ENCODE measurements at regions not wholly inside any gene's neighbourhood (a gene's known extent, or its start where the extent isn't known, plus 50 kb on each side); places are given as distances from the start of the nearest gene placed in this dataset.

DNA sequence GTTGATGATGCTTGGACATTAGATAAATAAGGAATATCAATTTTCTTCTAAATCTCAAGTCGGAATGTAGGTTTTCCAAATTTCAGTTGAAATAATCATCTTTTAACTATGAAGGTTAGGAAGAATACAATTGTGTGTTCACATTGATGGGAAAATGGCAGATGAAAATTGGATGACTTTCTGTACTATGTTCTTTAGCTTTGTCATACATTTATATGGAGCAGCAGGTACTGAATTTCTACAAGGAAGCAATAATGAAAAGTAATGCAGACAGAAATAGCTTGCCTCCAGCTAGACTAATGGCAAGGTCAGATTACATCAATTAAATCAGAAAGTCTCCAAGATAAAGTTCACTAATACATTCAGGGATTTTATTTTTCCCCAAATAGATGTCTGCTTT, 1423.7 kb upstream of the PCDH20 start:
- Histone ChIP-seq H3K27me3 (ENCODE audit: control insufficient read depth, low read length) (no peaks in the 10 kb centered on the region), H3K4me2 (ENCODE audit: low read length) (no peak overlapping the region), H3K79me2 (ENCODE audit: control insufficient read depth, low read length) (no peaks in the 10 kb centered on the region), H3K27ac (ENCODE audit: low read depth, low read length) (no peak overlapping the region), H3K9me3 (ENCODE audit: control insufficient read depth, insufficient read depth, low read length) (no peaks in the 10 kb centered on the region), H3K36me3 (ENCODE audit: control insufficient read depth, low read length) (no peaks in the 10 kb centered on the region), H3F3A (ENCODE audit: control insufficient read depth, insufficient read depth) (no peaks in the 10 kb centered on the region), H3K9me2 (replicated peaks; ENCODE audit: control insufficient read depth, low read length) (no peaks in the 10 kb centered on the region), H3K4me3 (ENCODE audit: low read length) (no peak overlapping the region), H3K4me1 (ENCODE audit: control insufficient read depth, low read length) (no peaks in the 10 kb centered on the region), H4K20me1 (ENCODE audit: control insufficient read depth, insufficient read depth, low read depth, low read length) (no peaks in the 10 kb centered on the region)
- TF ChIP-seq EZH2phosphoT487 (IDR thresholded peaks at IDR 0.05; ENCODE audit: borderline replicate concordance, low read length), result no peak
- TF ChIP-seq, protein P1, sequence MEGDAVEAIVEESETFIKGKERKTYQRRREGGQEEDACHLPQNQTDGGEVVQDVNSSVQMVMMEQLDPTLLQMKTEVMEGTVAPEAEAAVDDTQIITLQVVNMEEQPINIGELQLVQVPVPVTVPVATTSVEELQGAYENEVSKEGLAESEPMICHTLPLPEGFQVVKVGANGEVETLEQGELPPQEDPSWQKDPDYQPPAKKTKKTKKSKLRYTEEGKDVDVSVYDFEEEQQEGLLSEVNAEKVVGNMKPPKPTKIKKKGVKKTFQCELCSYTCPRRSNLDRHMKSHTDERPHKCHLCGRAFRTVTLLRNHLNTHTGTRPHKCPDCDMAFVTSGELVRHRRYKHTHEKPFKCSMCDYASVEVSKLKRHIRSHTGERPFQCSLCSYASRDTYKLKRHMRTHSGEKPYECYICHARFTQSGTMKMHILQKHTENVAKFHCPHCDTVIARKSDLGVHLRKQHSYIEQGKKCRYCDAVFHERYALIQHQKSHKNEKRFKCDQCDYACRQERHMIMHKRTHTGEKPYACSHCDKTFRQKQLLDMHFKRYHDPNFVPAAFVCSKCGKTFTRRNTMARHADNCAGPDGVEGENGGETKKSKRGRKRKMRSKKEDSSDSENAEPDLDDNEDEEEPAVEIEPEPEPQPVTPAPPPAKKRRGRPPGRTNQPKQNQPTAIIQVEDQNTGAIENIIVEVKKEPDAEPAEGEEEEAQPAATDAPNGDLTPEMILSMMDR (IDR thresholded peaks at IDR 0.05; ENCODE audit: low read depth, low read length, poor library complexity, severe bottlenecking), result no peak

- TF ChIP-seq, protein P1 (IDR thresholded peaks at IDR 0.05; ENCODE audit: low read depth, low read length, poor library complexity, severe bottlenecking), result no peak
- no peak for TF ChIP-seq EZH2phosphoT487 (IDR thresholded peaks at IDR 0.05; ENCODE audit: borderline replicate concordance, low read length)
- Histone ChIP-seq H3K79me2 (ENCODE audit: control insufficient read depth, low read length) (no peaks in the 10 kb centered on the region), H3K27ac (ENCODE audit: low read depth, low read length) (no peak overlapping the region), H3K36me3 (ENCODE audit: control insufficient read depth, low read length) (no peaks in the 10 kb centered on the region), H3K4me1 (ENCODE audit: control insufficient read depth, low read length) (no peaks in the 10 kb centered on the region), H4K20me1 (ENCODE audit: control insufficient read depth, insufficient read depth, low read depth, low read length) (no peaks in the 10 kb centered on the region), H3K4me2 (ENCODE audit: low read length) (no peak overlapping the region), H3K9me2 (replicated peaks; ENCODE audit: control insufficient read depth, low read length) (no peaks in the 10 kb centered on the region), H3K27me3 (ENCODE audit: control insufficient read depth, low read length) (no peaks in the 10 kb centered on the region), H3K4me3 (ENCODE audit: low read length) (no peak overlapping the region), H3K9me3 (ENCODE audit: control insufficient read depth, insufficient read depth, low read length) (no peaks in the 10 kb centered on the region), H3F3A (ENCODE audit: control insufficient read depth, insufficient read depth) (no peaks in the 10 kb centered on the region)
Observed at GRCh38 chr13:62838929-62839328, 1423.3 kb upstream of the PCDH20 start.

- Histone ChIP-seq H3K9me3 (ENCODE audit: control insufficient read depth, insufficient read depth, low read length) (no peaks in the 10 kb centered on the region), H3K36me3 (ENCODE audit: control insufficient read depth, low read length) (no peaks in the 10 kb centered on the region), H3K9me2 (replicated peaks; ENCODE audit: control insufficient read depth, low read length) (no peaks in the 10 kb centered on the region), H3F3A (ENCODE audit: control insufficient read depth, insufficient read depth) (no peaks in the 10 kb centered on the region), H3K4me1 (ENCODE audit: control insufficient read depth, low read length) (no peaks in the 10 kb centered on the region), H3K27me3 (ENCODE audit: control insufficient read depth, low read length) (no peaks in the 10 kb centered on the region), H3K4me3 (ENCODE audit: low read length) (no peak overlapping the region), H4K20me1 (ENCODE audit: control insufficient read depth, insufficient read depth, low read depth, low read length) (no peaks in the 10 kb centered on the region), H3K79me2 (ENCODE audit: control insufficient read depth, low read length) (no peaks in the 10 kb centered on the region), H3K4me2 (ENCODE audit: low read length) (no peak overlapping the region), H3K27ac (ENCODE audit: low read depth, low read length) (no peak overlapping the region)
- TF ChIP-seq EZH2phosphoT487 (IDR thresholded peaks at IDR 0.05; ENCODE audit: borderline replicate concordance, low read length), result no peak
- TF ChIP-seq, protein P1 (IDR thresholded peaks at IDR 0.05; ENCODE audit: low read depth, low read length, poor library complexity, severe bottlenecking), result no peak
Observed at GRCh38 chr13:62837895-62838294, 1422.2 kb upstream of the PCDH20 start.

- H3K36me3 ChIP-seq (ENCODE audit: control insufficient read depth, low read length), result no peaks in the 10 kb centered on the region
- no peaks in the 10 kb centered on the region for H3K79me2 ChIP-seq (ENCODE audit: control insufficient read depth, low read length)
- no peaks in the 10 kb centered on the region for H3K27me3 ChIP-seq (ENCODE audit: control insufficient read depth, low read length)
- no peaks in the 10 kb centered on the region for H3K9me2 ChIP-seq (replicated peaks; ENCODE audit: control insufficient read depth, low read length)
- no peak overlapping the region for H3K27ac ChIP-seq (ENCODE audit: low read depth, low read length)
- TF ChIP-seq, protein P1 (IDR thresholded peaks at IDR 0.05; ENCODE audit: low read depth, low read length, poor library complexity, severe bottlenecking), result no peak
- TF ChIP-seq EZH2phosphoT487 (IDR thresholded peaks at IDR 0.05; ENCODE audit: borderline replicate concordance, low read length), result no peak
- H4K20me1 ChIP-seq (ENCODE audit: control insufficient read depth, insufficient read depth, low read depth, low read length), result no peaks in the 10 kb centered on the region
- no peaks in the 10 kb centered on the region for H3F3A ChIP-seq (ENCODE audit: control insufficient read depth, insufficient read depth)
- no peak overlapping the region for H3K4me2 ChIP-seq (ENCODE audit: low read length)
- H3K4me3 ChIP-seq (ENCODE audit: low read length), result no peak overlapping the region
- H3K4me1 ChIP-seq (ENCODE audit: control insufficient read depth, low read length), result no peaks in the 10 kb centered on the region
- H3K9me3 ChIP-seq (ENCODE audit: control insufficient read depth, insufficient read depth, low read length), result no peaks in the 10 kb centered on the region
Observed at GRCh38 chr13:62829486-62829885, 1413.8 kb upstream of the PCDH20 start.
